ENCODE measurements at regions not wholly inside any gene's neighbourhood (a gene's known extent, or its start where the extent isn't known, plus 50 kb on each side); places are given as distances from the start of the nearest gene placed in this dataset.

GRCh38 chr4:136687118-136687517 is 845.2 kb downstream of the PCDH18 start:
- Histone ChIP-seq H3K27me3 (ENCODE audit: control insufficient read depth in 2 of 2, insufficient read depth in 2 of 2, low read length in 2 of 2) (no peaks in the 10 kb centered on the region), H3K36me3 (replicated peaks in 1 of 2; ENCODE audit: control insufficient read depth in 1 of 2, insufficient read depth in 2 of 2, low read length in 2 of 2) (no peaks in the 10 kb centered on the region), H4K20me1 (ENCODE audit: insufficient read depth, low read length) (no peaks in the 10 kb centered on the region), H3K4me1 (ENCODE audit: control insufficient read depth in 1 of 2, insufficient read depth in 2 of 2, low read length in 2 of 2) (no peaks in the 10 kb centered on the region), H3K4me3 (replicated peaks in 1 of 3; ENCODE audit: low read depth in 2 of 3, low read length in 3 of 3) (no peak overlapping the region), H3K9me3 (replicated peaks in 1 of 2; ENCODE audit: control insufficient read depth in 1 of 2, insufficient read depth in 1 of 2, low read length in 2 of 2) (no peaks in the 10 kb centered on the region), H3K9ac (ENCODE audit: insufficient read depth, low read length, poor library complexity, severe bottlenecking) (no peak overlapping the region), H3K4me2 (replicated peaks; ENCODE audit: extremely low read depth, low read length, poor library complexity, severe bottlenecking) (no peak overlapping the region), H3K79me2 (ENCODE audit: insufficient read depth, low read length) (no peaks in the 10 kb centered on the region), H3K27ac (ENCODE audit: low read depth in 1 of 2, low read length in 2 of 2) (no peak overlapping the region), H2AFZ (ENCODE audit: insufficient read depth, low read depth, low read length, poor library complexity, severe bottlenecking) (no peak overlapping the region)
- TF ChIP-seq, protein P1, sequence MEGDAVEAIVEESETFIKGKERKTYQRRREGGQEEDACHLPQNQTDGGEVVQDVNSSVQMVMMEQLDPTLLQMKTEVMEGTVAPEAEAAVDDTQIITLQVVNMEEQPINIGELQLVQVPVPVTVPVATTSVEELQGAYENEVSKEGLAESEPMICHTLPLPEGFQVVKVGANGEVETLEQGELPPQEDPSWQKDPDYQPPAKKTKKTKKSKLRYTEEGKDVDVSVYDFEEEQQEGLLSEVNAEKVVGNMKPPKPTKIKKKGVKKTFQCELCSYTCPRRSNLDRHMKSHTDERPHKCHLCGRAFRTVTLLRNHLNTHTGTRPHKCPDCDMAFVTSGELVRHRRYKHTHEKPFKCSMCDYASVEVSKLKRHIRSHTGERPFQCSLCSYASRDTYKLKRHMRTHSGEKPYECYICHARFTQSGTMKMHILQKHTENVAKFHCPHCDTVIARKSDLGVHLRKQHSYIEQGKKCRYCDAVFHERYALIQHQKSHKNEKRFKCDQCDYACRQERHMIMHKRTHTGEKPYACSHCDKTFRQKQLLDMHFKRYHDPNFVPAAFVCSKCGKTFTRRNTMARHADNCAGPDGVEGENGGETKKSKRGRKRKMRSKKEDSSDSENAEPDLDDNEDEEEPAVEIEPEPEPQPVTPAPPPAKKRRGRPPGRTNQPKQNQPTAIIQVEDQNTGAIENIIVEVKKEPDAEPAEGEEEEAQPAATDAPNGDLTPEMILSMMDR (IDR thresholded peaks at IDR 0.05): no peak
- Mint-ChIP-seq H3K9me3 (no peaks in the 10 kb centered on the region), H3K36me3 (no peaks in the 10 kb centered on the region), H3K4me1 (no peaks in the 10 kb centered on the region), H3K27ac (no peak overlapping the region), H3K4me3 (no peak overlapping the region), H3K27me3 (ENCODE audit: low read depth in 3 of 3) (no peaks in the 10 kb centered on the region)
- intact Hi-C loops (cut with micrococcal nuclease): no loop called here
- WGBS (ENCODE audit: insufficient coverage): 88% methylated on average over 5 of the region's 6 CpGs
- no peak for DNase-seq

- intact Hi-C loops (cut with micrococcal nuclease): no loop called here
- Histone ChIP-seq H3K9me3 (replicated peaks in 1 of 2; ENCODE audit: control insufficient read depth in 1 of 2, insufficient read depth in 1 of 2, low read length in 2 of 2) (no peaks in the 10 kb centered on the region), H3K4me3 (replicated peaks in 1 of 3; ENCODE audit: low read depth in 2 of 3, low read length in 3 of 3) (no peak overlapping the region), H3K4me2 (replicated peaks; ENCODE audit: extremely low read depth, low read length, poor library complexity, severe bottlenecking) (no peak overlapping the region), H3K36me3 (replicated peaks in 1 of 2; ENCODE audit: control insufficient read depth in 1 of 2, insufficient read depth in 2 of 2, low read length in 2 of 2) (no peaks in the 10 kb centered on the region), H3K27me3 (ENCODE audit: control insufficient read depth in 2 of 2, insufficient read depth in 2 of 2, low read length in 2 of 2) (no peaks in the 10 kb centered on the region), H2AFZ (ENCODE audit: insufficient read depth, low read depth, low read length, poor library complexity, severe bottlenecking) (no peak overlapping the region), H3K79me2 (ENCODE audit: insufficient read depth, low read length) (no peaks in the 10 kb centered on the region), H4K20me1 (ENCODE audit: insufficient read depth, low read length) (no peaks in the 10 kb centered on the region), H3K9ac (ENCODE audit: insufficient read depth, low read length, poor library complexity, severe bottlenecking) (no peak overlapping the region), H3K27ac (ENCODE audit: low read depth in 1 of 2, low read length in 2 of 2) (no peak overlapping the region), H3K4me1 (ENCODE audit: control insufficient read depth in 1 of 2, insufficient read depth in 2 of 2, low read length in 2 of 2) (no peaks in the 10 kb centered on the region)
- Mint-ChIP-seq H3K27me3 (ENCODE audit: low read depth in 3 of 3) (no peaks in the 10 kb centered on the region), H3K4me1 (no peaks in the 10 kb centered on the region), H3K36me3 (no peaks in the 10 kb centered on the region), H3K4me3 (no peak overlapping the region), H3K27ac (no peak overlapping the region), H3K9me3 (no peaks in the 10 kb centered on the region)
- WGBS (ENCODE audit: insufficient coverage): no CpG with 5 or more reads among the region's 1 CpG
- no peak for DNase-seq
- TF ChIP-seq, protein P1 (IDR thresholded peaks at IDR 0.05): no peak
Observed at GRCh38 chr4:136680761-136681160, 851.5 kb downstream of the PCDH18 start.
